ENCODE measurements at regions not wholly inside any gene's neighbourhood (a gene's known extent, or its start where the extent isn't known, plus 50 kb on each side); places are given as distances from the start of the nearest gene placed in this dataset.

GRCh38 chrX:142095651-142096245 lies 109.3 kb downstream of the MAGEC2 start:
- no peak for TF ChIP-seq CTCF (IDR thresholded peaks at IDR 0.05)
- no peak for TF ChIP-seq POLR2A (IDR thresholded peaks at IDR 0.05)
